Liver (tissue), 8 donors: ENCODE measurements at regions not wholly inside any gene's neighbourhood (a gene's known extent, or its start where the extent isn't known, plus 50 kb on each side); places are given as distances from the start of the nearest gene placed in this dataset.

ENCODE experiments used
- DNase-seq: peaks from one replicate; pipeline ENCODE4 v3.0.0-alpha.2; 2017; ENCODE audit warnings: low spot score
- H3K27ac ChIP-seq, 2 donors: one replicate each; pipeline ENCODE4 v1.7.0; 2013; ENCODE audit warnings: inconsistent platforms in 2 of 2, low read length in 2 of 2, control low read depth in 1 of 2, low read depth in 1 of 2, mild to moderate bottlenecking in 1 of 2
- H3K27me3 ChIP-seq, 4 donors: one replicate each; pipeline versions ENCODE4 v1.6.1 to v1.7.0; 2013; ENCODE audit warnings: low read length in 3 of 4, inconsistent platforms in 1 of 4, mild to moderate bottlenecking in 1 of 4, moderate library complexity in 1 of 4; ENCODE audit not compliant: control insufficient read depth in 4 of 4, insufficient read depth in 4 of 4
- H3K36me3 ChIP-seq, 4 donors: one replicate each; pipeline versions ENCODE4 v1.6.1 to v1.7.0; 2013; ENCODE audit warnings: low read length in 3 of 4, mild to moderate bottlenecking in 3 of 4, low read depth in 1 of 4, moderate library complexity in 1 of 4; ENCODE audit not compliant: control insufficient read depth in 4 of 4, insufficient read depth in 3 of 4
- H3K4me1 ChIP-seq, 4 donors: one replicate each; pipeline versions ENCODE4 v1.6.1 to v1.7.0; 2013; ENCODE audit warnings: low read length in 3 of 4, mild to moderate bottlenecking in 3 of 4, moderate library complexity in 1 of 4; ENCODE audit not compliant: control insufficient read depth in 4 of 4, insufficient read depth in 4 of 4
- H3K4me3 ChIP-seq, 3 donors: one replicate each; pipeline versions ENCODE4 v1.6.1 to v1.7.0; 2013; ENCODE audit warnings: low read length in 3 of 3, control low read depth in 1 of 3, low read depth in 1 of 3, mild to moderate bottlenecking in 1 of 3
- H3K9ac ChIP-seq, 2 donors: one replicate each; pipeline ENCODE4 v1.7.0; 2013; ENCODE audit warnings: low read length in 2 of 2, mild to moderate bottlenecking in 2 of 2, moderate library complexity in 2 of 2, control low read depth in 1 of 2, low read depth in 1 of 2
- H3K9me3 ChIP-seq, 4 donors: one replicate each; pipeline versions ENCODE4 v1.6.1 to v1.7.0; 2013; ENCODE audit warnings: low read length in 3 of 4; ENCODE audit not compliant: control insufficient read depth in 4 of 4
- CTCF ChIP-seq: fragments of 150-350 bp; IDR thresholded peaks from 2 replicates; pipeline ENCODE4 v1.5.1; 2017; ENCODE audit warnings: improper control_type of control experiment, low read depth, low read length; ENCODE audit not compliant: missing input control
- EGR1 ChIP-seq, 2 donors: IDR thresholded peaks; 2 replicates each; pipeline ENCODE4 v1.6.1; 2016 to 2018; ENCODE audit warnings: antibody characterized with exemption in 2 of 2, low read depth in 2 of 2
- FOXA1 ChIP-seq: IDR thresholded peaks from 2 replicates; pipeline ENCODE4 v1.6.1; 2016; ENCODE audit warnings: antibody characterized with exemption
- GABPA ChIP-seq, 2 donors: IDR thresholded peaks in 1 of 2; conservative IDR thresholded peaks in 1 of 2; 2 replicates each; pipeline ENCODE4 v1.6.1; 2016; ENCODE audit warnings: antibody characterized with exemption in 2 of 2, mild to moderate bottlenecking in 1 of 2, moderate library complexity in 1 of 2
- HNF4A ChIP-seq, 2 donors: conservative IDR thresholded peaks; 2 replicates each; pipeline ENCODE4 v1.6.1; 2016; ENCODE audit warnings: antibody characterized with exemption in 2 of 2, mild to moderate bottlenecking in 2 of 2
- HNF4G ChIP-seq: IDR thresholded peaks from 2 replicates; pipeline ENCODE4 v1.6.1; 2016; ENCODE audit warnings: antibody characterized with exemption
- JUND ChIP-seq, 2 donors: IDR thresholded peaks; 2 replicates each; pipeline ENCODE4 v1.6.1; 2016; ENCODE audit warnings: antibody characterized with exemption in 2 of 2
- MAX ChIP-seq: IDR thresholded peaks from 2 replicates; pipeline ENCODE4 v1.6.1; 2016; ENCODE audit warnings: antibody characterized with exemption
- RAD21 ChIP-seq, 2 donors: IDR thresholded peaks; 2 replicates each; pipeline ENCODE4 v1.6.1; 2016; ENCODE audit warnings: antibody characterized with exemption in 2 of 2, mild to moderate bottlenecking in 2 of 2
- REST ChIP-seq: IDR thresholded peaks from 2 replicates; pipeline ENCODE4 v1.6.1; 2016; ENCODE audit warnings: antibody characterized with exemption, mild to moderate bottlenecking
- RXRA ChIP-seq, 2 donors: IDR thresholded peaks; 2 replicates each; pipeline ENCODE4 v1.6.1; 2017 to 2018; ENCODE audit warnings: antibody characterized with exemption in 2 of 2, mild to moderate bottlenecking in 1 of 2
- SP1 ChIP-seq: IDR thresholded peaks from 2 replicates; pipeline ENCODE4 v1.6.1; 2018; ENCODE audit warnings: antibody characterized with exemption, mild to moderate bottlenecking
- YY1 ChIP-seq: IDR thresholded peaks from 2 replicates; pipeline ENCODE4 v1.6.1; 2016; ENCODE audit warnings: antibody characterized with exemption, mild to moderate bottlenecking
- WGBS: extraction: QIAGEN DNeasy Blood & Tissue Kit; methylation state at CpG from one replicate; pipeline ENCODE4 v1.1.7; 2013; 5-methylcytosine and 5-hydroxymethylcytosine counted together
- TF ChIP-seq, protein P1 (sequence below): IDR thresholded peaks from 2 replicates; pipeline ENCODE4 v1.6.1; 2016; ENCODE audit warnings: antibody characterized with exemption
- donor health status: healthy.
- donor health status: healthy.
- donor health status: healthy.
- donor health status: healthy.
- donor health status: healthy.

- TF ChIP-seq REST (no peak), HNF4G (no peak), MAX (no peak), JUND (IDR thresholded peaks at IDR 0.05) (no peak), GABPA (IDR thresholded peaks at IDR 0.05 in 1 of 2, conservative IDR thresholded peaks at IDR 0.05 in 1 of 2) (no peak)
Measured at GRCh38 chr16:86380030-86380429, 130.3 kb upstream of the FOXF1 start (continued).

DNA sequence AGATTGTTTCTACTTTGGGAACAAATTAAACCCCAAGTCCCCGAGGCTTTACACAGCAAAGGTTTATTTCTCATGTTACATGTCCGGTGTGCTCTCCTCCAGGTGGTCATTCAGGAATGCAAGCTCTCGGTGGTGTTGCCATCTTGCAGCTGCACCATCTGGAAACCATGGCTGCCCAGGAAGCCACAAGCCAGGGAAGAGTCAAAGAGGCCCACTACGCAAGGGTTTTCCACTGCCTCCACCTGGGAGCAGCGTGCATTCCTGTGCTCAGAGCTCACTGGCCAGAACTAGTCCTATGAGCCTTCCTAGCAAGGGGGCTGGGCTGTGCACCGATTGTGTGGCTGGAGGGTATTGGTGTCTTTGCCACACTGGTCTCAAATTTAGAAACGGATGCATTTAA lies 128.8 kb upstream of the FOXF1 start:
- DNase-seq = no peak
- Histone ChIP-seq H3K27me3 (peaks cover 0 to 2% (median 0%) of the 10 kb centered on the region in 4 donors), H3K4me1 (no peaks in the 10 kb centered on the region), H3K9ac (no peak overlapping the region), H3K27ac (no peak overlapping the region), H3K4me3 (no peak overlapping the region), H3K9me3 (no peaks in the 10 kb centered on the region), H3K36me3 (no peaks in the 10 kb centered on the region)
- TF ChIP-seq HNF4A (conservative IDR thresholded peaks at IDR 0.05) (no peak), EGR1 (IDR thresholded peaks at IDR 0.05; ENCODE audit: low read depth in 2 of 2) (no peak), RXRA (IDR thresholded peaks at IDR 0.05) (no peak), RAD21 (IDR thresholded peaks at IDR 0.05) (no peak), YY1 (no peak), MAX (no peak), REST (no peak), FOXA1 (no peak), GABPA (IDR thresholded peaks at IDR 0.05 in 1 of 2, conservative IDR thresholded peaks at IDR 0.05 in 1 of 2) (no peak), CTCF (no peak), JUND (IDR thresholded peaks at IDR 0.05) (no peak), SP1 (no peak), HNF4G (no peak)
- TF ChIP-seq, protein P1, sequence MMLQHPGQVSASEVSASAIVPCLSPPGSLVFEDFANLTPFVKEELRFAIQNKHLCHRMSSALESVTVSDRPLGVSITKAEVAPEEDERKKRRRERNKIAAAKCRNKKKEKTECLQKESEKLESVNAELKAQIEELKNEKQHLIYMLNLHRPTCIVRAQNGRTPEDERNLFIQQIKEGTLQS = no peak
- WGBS = 69% methylated on average over 7 of the region's 7 CpGs
